ENCODE measurements at regions not wholly inside any gene's neighbourhood (a gene's known extent, or its start where the extent isn't known, plus 50 kb on each side); places are given as distances from the start of the nearest gene placed in this dataset.

DNA sequence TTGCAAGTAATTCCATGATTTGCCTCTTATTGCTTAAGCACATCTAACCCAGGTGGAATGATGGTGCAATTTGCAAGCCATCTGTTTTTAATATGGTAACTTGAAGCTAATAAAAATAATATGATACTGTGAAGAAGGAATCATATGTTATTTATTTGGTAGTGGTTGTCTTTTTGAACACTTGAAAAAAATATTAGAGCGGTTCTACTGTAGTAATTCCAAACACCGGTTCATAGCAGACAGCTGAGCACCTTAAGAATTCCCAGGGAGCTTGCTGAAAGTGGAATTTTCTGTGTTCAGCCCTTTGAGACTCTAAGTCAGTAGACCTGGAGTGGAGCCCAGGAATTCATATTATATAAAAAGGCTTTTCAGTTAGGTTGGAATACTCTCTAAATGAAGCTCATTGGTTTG lies 687.4 kb downstream of the EDEM1 start:
- TF ChIP-seq, protein P1, sequence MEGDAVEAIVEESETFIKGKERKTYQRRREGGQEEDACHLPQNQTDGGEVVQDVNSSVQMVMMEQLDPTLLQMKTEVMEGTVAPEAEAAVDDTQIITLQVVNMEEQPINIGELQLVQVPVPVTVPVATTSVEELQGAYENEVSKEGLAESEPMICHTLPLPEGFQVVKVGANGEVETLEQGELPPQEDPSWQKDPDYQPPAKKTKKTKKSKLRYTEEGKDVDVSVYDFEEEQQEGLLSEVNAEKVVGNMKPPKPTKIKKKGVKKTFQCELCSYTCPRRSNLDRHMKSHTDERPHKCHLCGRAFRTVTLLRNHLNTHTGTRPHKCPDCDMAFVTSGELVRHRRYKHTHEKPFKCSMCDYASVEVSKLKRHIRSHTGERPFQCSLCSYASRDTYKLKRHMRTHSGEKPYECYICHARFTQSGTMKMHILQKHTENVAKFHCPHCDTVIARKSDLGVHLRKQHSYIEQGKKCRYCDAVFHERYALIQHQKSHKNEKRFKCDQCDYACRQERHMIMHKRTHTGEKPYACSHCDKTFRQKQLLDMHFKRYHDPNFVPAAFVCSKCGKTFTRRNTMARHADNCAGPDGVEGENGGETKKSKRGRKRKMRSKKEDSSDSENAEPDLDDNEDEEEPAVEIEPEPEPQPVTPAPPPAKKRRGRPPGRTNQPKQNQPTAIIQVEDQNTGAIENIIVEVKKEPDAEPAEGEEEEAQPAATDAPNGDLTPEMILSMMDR (IDR thresholded peaks at IDR 0.05): no peak
- TF ChIP-seq POLR2A (IDR thresholded peaks at IDR 0.05): no peak

All from stomach (tissue), 4 donors.